Lower leg skin (tissue), 4 donors: ENCODE measurements at regions not wholly inside any gene's neighbourhood (a gene's known extent, or its start where the extent isn't known, plus 50 kb on each side); places are given as distances from the start of the nearest gene placed in this dataset.

Source experiments
- DNase-seq, 2 donors: peaks; one replicate each; pipeline ENCODE4 v3.0.0-alpha.2; 2019; ENCODE audit warnings: low spot score in 2 of 2
- H3K4me3 ChIP-seq: fragments of 200-600 bp; sonication (generic); 2 replicates; pipeline ENCODE4 v1.5.1; 2017; ENCODE audit warnings: mild to moderate bottlenecking, low read depth; ENCODE audit not compliant: poor library complexity, severe bottlenecking
- POLR2A ChIP-seq, 2 donors: fragments of 450-650 bp; IDR thresholded peaks; one replicate each; pipeline ENCODE4 v1.6.1; 2016 to 2017; ENCODE audit warnings: antibody characterized with exemption in 2 of 2, mild to moderate bottlenecking in 1 of 2, moderate library complexity in 1 of 2
- WGBS, 2 donors: methylation state at CpG; one replicate each; pipeline ENCODE4 v1.1.5; 2018; 5-methylcytosine and 5-hydroxymethylcytosine counted together
- intact Hi-C: fragments of 100-400 bp; cut with DNase I; formaldehyde crosslinking; loops from one replicate; pipeline ENCODE4 v1.15.0; 2023; ENCODE audit warnings: low total_unique reads
- TF ChIP-seq, protein P1 (sequence below), 3 donors: fragments of 450-650 bp; IDR thresholded peaks; one replicate each; pipeline ENCODE4 v1.5.1; 2016; ENCODE audit warnings: antibody characterized with exemption in 3 of 3, mild to moderate bottlenecking in 3 of 3, moderate library complexity in 2 of 3

DNA sequence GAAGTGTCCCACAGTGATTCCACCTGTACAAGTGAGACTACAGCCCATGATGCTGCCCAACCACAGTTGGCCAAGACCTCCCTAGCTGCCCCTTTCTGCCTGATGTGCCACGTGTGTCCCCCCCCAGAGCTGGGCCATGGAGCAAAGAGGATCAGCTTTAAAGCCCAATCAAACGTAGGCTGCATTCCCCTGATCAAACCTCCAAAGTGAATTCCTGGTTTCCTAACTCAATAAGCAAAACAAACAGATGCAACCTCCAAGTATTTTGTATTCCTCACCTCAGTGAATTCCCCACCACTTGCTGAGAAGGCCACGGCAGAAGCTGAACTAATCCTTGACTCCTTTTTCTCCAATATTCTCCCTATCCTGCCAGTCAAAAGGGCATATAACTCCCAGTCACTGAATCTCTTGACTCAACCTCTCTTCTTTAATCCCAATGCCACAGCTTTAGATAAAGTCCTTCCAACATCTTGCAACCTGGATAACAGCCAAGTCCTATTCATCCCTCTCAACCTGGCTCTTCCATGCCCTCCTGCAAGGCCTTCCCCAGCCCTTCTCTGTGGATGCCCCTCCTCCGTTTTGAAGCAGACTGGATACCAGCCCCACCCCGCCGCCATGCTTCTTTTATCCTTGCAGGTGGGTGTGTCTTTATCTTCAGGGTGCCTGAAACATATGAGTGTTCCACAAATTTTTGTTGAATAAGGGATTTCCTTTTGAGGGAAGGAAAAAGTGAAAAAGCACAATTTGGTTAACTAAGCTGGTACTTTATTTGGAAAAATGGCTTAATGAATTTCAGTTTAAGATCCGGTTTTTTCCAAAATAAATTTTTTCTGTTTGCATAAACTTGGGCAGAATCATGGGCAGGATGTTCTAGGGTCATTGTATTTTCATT lies 285.2 kb upstream of the MKLN1 start:
- intact Hi-C loops, result loop anchor here (5.0 kb wide), 1 partner anchor 145 kb away; no protein-coding TSS in a partner anchor
- 78 to 80% methylated on average over 7 of the region's 7 CpGs for WGBS, 2 donors
- no peak overlapping the region for H3K4me3 ChIP-seq
- DNase-seq, result no peak
- TF ChIP-seq, protein P1, sequence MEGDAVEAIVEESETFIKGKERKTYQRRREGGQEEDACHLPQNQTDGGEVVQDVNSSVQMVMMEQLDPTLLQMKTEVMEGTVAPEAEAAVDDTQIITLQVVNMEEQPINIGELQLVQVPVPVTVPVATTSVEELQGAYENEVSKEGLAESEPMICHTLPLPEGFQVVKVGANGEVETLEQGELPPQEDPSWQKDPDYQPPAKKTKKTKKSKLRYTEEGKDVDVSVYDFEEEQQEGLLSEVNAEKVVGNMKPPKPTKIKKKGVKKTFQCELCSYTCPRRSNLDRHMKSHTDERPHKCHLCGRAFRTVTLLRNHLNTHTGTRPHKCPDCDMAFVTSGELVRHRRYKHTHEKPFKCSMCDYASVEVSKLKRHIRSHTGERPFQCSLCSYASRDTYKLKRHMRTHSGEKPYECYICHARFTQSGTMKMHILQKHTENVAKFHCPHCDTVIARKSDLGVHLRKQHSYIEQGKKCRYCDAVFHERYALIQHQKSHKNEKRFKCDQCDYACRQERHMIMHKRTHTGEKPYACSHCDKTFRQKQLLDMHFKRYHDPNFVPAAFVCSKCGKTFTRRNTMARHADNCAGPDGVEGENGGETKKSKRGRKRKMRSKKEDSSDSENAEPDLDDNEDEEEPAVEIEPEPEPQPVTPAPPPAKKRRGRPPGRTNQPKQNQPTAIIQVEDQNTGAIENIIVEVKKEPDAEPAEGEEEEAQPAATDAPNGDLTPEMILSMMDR (IDR thresholded peaks at IDR 0.05), result no peak
- TF ChIP-seq POLR2A (IDR thresholded peaks at IDR 0.05), result no peak

GRCh38 chr7:131045526-131045925 lies 282.1 kb upstream of the MKLN1 start:
- DNase-seq, result no peak
- intact Hi-C loops, result no loop called here
- WGBS, 2 donors, result 74 to 82% methylated on average over 1 of the region's 1 CpG
- no peak overlapping the region for H3K4me3 ChIP-seq
- no peak for TF ChIP-seq POLR2A (IDR thresholded peaks at IDR 0.05)
- TF ChIP-seq, protein P1 (IDR thresholded peaks at IDR 0.05), result no peak

DNA sequence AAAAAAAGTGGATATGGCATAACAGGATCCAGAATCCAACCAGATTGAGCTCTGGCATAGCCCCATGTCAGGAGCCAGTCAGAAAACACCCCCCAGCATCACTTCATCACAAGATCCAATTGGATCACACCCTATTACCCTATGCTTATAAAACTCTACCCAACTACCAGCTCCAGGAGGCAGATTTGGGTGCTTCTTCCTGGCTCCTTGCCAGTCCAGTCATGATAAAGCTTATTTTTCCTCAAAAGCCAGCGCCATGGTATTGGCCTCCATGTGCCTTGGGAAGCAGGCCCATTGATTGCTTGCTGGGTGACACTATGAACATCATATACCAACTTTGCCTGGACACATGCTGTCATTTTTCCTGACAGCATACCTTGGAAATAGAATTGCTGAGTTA lies 281.4 kb upstream of the MKLN1 start:
- TF ChIP-seq, protein P1 (IDR thresholded peaks at IDR 0.05), result no peak
- no peak for TF ChIP-seq POLR2A (IDR thresholded peaks at IDR 0.05)
- 95 to 100% methylated on average over 1 of the region's 1 CpG for WGBS, 2 donors
- intact Hi-C loops, result no loop called here
- H3K4me3 ChIP-seq, result no peak overlapping the region
- no peak for DNase-seq

- no peak for TF ChIP-seq POLR2A (IDR thresholded peaks at IDR 0.05)
- TF ChIP-seq, protein P1 (IDR thresholded peaks at IDR 0.05), result no peak
- intact Hi-C loops, result no loop called here
- WGBS, 2 donors, result 70 to 72% methylated on average over 2 of the region's 2 CpGs
- no peak for DNase-seq
- H3K4me3 ChIP-seq, result no peak overlapping the region
These were observed 279.9 kb upstream of the MKLN1 start for GRCh38 chr7:131047651-131048304.

GRCh38 chr7:131051304-131051703 lies 276.4 kb upstream of the MKLN1 start:
- intact Hi-C loops, result no loop called here
- no peak for DNase-seq
- H3K4me3 ChIP-seq, result no peak overlapping the region
- WGBS, 2 donors, result 96 to 99% methylated on average over 2 of the region's 2 CpGs
- no peak for TF ChIP-seq POLR2A (IDR thresholded peaks at IDR 0.05)
- TF ChIP-seq, protein P1 (IDR thresholded peaks at IDR 0.05), result no peak
